ENCODE measurements at regions not wholly inside any gene's neighbourhood (a gene's known extent, or its start where the extent isn't known, plus 50 kb on each side); places are given as distances from the start of the nearest gene placed in this dataset.

- no peak for TF ChIP-seq EP300 (IDR thresholded peaks at IDR 0.05)
- TF ChIP-seq CTCF (IDR thresholded peaks at IDR 0.05), result no peak
- TF ChIP-seq POLR2A (IDR thresholded peaks at IDR 0.05), result no peak
These were observed 968.4 kb upstream of the NRXN1 start for GRCh38 chr2:52000151-52000855.
